Trophoblast cell (in vitro differentiated cells and primary cell): ENCODE measurements at regions not wholly inside any gene's neighbourhood (a gene's known extent, or its start where the extent isn't known, plus 50 kb on each side); places are given as distances from the start of the nearest gene placed in this dataset.

Source experiments
- DNase-seq, 2 donors: peaks; one replicate each; pipeline ENCODE4 v3.0.0-alpha.2; 2016
- H2AFZ ChIP-seq: 2 replicates; pipeline ENCODE4 v1.6.1; 2013; ENCODE audit warnings: low read length, moderate library complexity, mild to moderate bottlenecking; ENCODE audit not compliant: insufficient read depth, poor library complexity
- H2AK5ac ChIP-seq: 2 replicates; pipeline ENCODE4 v1.6.1; 2013; ENCODE audit warnings: mild to moderate bottlenecking, low read length
- H2BK120ac ChIP-seq: 2 replicates; pipeline ENCODE4 v1.6.1; 2013; ENCODE audit warnings: low read length, mild to moderate bottlenecking, moderate library complexity; ENCODE audit not compliant: insufficient read depth, poor library complexity
- H2BK12ac ChIP-seq: 2 replicates; pipeline ENCODE4 v1.6.1; 2013; ENCODE audit warnings: mild to moderate bottlenecking, low read length, moderate library complexity
- H2BK5ac ChIP-seq: 2 replicates; pipeline ENCODE4 v1.6.1; 2013; ENCODE audit warnings: low read length, low read depth, moderate library complexity, mild to moderate bottlenecking; ENCODE audit not compliant: poor library complexity
- H3K14ac ChIP-seq: 2 replicates; pipeline ENCODE4 v1.6.1; 2013; ENCODE audit warnings: mild to moderate bottlenecking, low read length
- H3K18ac ChIP-seq: 2 replicates; pipeline ENCODE4 v1.6.1; 2013; ENCODE audit warnings: mild to moderate bottlenecking, low read length
- H3K23ac ChIP-seq: 2 replicates; pipeline ENCODE4 v1.6.1; 2013; ENCODE audit warnings: low read length
- H3K27ac ChIP-seq: 2 replicates; pipeline ENCODE4 v1.5.1; 2013; ENCODE audit warnings: low read depth, mild to moderate bottlenecking, inconsistent platforms, low read length, moderate library complexity
- H3K27me3 ChIP-seq: 2 replicates; pipeline ENCODE4 v1.6.1; 2013; ENCODE audit warnings: inconsistent platforms, mild to moderate bottlenecking, low read length, moderate library complexity; ENCODE audit not compliant: insufficient read depth
- H3K36me3 ChIP-seq, 2 experiments: 1 replicate in 1 of 2; 2 replicates in 1 of 2; pipeline ENCODE4 v1.6.1; 2013; ENCODE audit warnings: low read length in 2 of 2, mild to moderate bottlenecking in 2 of 2, moderate library complexity in 1 of 2; ENCODE audit not compliant: insufficient read depth in 2 of 2, control insufficient read depth in 1 of 2
- H3K4ac ChIP-seq: 2 replicates; pipeline ENCODE4 v1.6.1; 2013; ENCODE audit warnings: low read depth, mild to moderate bottlenecking, low read length, moderate library complexity
- H3K4me1 ChIP-seq, 2 experiments: 1 replicate in 1 of 2; 2 replicates in 1 of 2; pipeline ENCODE4 v1.6.1; 2013; ENCODE audit warnings: low read length in 2 of 2, mild to moderate bottlenecking in 2 of 2, moderate library complexity in 1 of 2; ENCODE audit not compliant: insufficient read depth in 2 of 2, control insufficient read depth in 1 of 2
- H3K4me2 ChIP-seq: 2 replicates; pipeline ENCODE4 v1.6.1; 2013; ENCODE audit warnings: inconsistent platforms, mild to moderate bottlenecking, low read length, moderate library complexity
- H3K4me3 ChIP-seq: 2 replicates; pipeline ENCODE4 v1.5.1; 2013; ENCODE audit warnings: mild to moderate bottlenecking, low read depth, low read length, inconsistent platforms
- H3K79me1 ChIP-seq: one replicate; pipeline ENCODE4 v1.6.1; 2013; ENCODE audit warnings: low read length
- H3K79me2 ChIP-seq: 2 replicates; pipeline ENCODE4 v1.6.1; 2013; ENCODE audit warnings: low read length, mild to moderate bottlenecking; ENCODE audit not compliant: control insufficient read depth, insufficient read depth, poor library complexity
- H3K9ac ChIP-seq: 2 replicates; pipeline ENCODE4 v1.6.1; 2013; ENCODE audit warnings: mild to moderate bottlenecking, low read length
- H3K9me3 ChIP-seq: 2 replicates; pipeline ENCODE4 v1.6.1; 2013; ENCODE audit warnings: low read depth, mild to moderate bottlenecking, control low read depth, inconsistent platforms, low read length; ENCODE audit not compliant: insufficient read depth
- H4K12ac ChIP-seq: 2 replicates; pipeline ENCODE4 v1.6.1; 2013; ENCODE audit warnings: low read depth, mild to moderate bottlenecking, low read length, moderate library complexity
- H4K8ac ChIP-seq: 2 replicates; pipeline ENCODE4 v1.6.1; 2013; ENCODE audit warnings: low read depth, mild to moderate bottlenecking, low read length, moderate library complexity
- H4K91ac ChIP-seq: one replicate; pipeline ENCODE4 v1.6.1; 2013; ENCODE audit warnings: low read depth, mild to moderate bottlenecking, low read length, moderate library complexity
- WGBS: extraction: QIAGEN DNeasy Blood & Tissue Kit; methylation state at CpG from one replicate; pipeline ENCODE4 v1.1.7; 2013; ENCODE audit warnings: missing lambda C conversion rate; ENCODE audit not compliant: insufficient read length, insufficient coverage; ENCODE audit errors: extremely low coverage; 5-methylcytosine and 5-hydroxymethylcytosine counted together

- Histone ChIP-seq H3K18ac (peak overlapping the region; percentile 65), H3K36me3 (no peaks in the 10 kb centered on the region), H3K14ac (peak overlapping the region; percentile 79), H3K4ac (peak overlapping the region; percentile 78), H2BK120ac (peak overlapping the region; percentile 92), H3K79me2 (no peaks in the 10 kb centered on the region), H2BK12ac (peak overlapping the region; percentile 99), H2AFZ (peak overlapping the region; percentile 87), H3K27me3 (no peaks in the 10 kb centered on the region), H3K4me3 (no peak overlapping the region), H2BK5ac (no peak overlapping the region), H3K9ac (no peak overlapping the region), H4K8ac (peak overlapping the region; percentile 88), H3K27ac (no peak overlapping the region), H3K79me1 (peaks cover 5% of the 10 kb centered on the region), H3K4me2 (no peak overlapping the region), H4K12ac (peak overlapping the region; percentile 17), H3K4me1 (peaks cover 0 to 2% of the 10 kb centered on the region in 2 experiments), H3K9me3 (no peaks in the 10 kb centered on the region), H3K23ac (no peak overlapping the region), H2AK5ac (peak overlapping the region; percentile 95), H4K91ac (peak overlapping the region; percentile 93)
- DNase-seq, result peak; percentile 58 to 83
- WGBS, result no CpG with 5 or more reads among the region's 3 CpGs
Measured at GRCh38 chr1:87953732-87954344, 625.2 kb downstream of the LMO4 start.

GRCh38 chr1:87955038-87955437 is 626.4 kb downstream of the LMO4 start:
- no CpG with 5 or more reads among the region's 5 CpGs for WGBS
- H3K36me3 ChIP-seq, result no peaks in the 10 kb centered on the region
- no peak overlapping the region for H3K23ac ChIP-seq
- peak overlapping the region; percentile 77 for H2BK120ac ChIP-seq
- H2AFZ ChIP-seq, result no peak overlapping the region
- H2AK5ac ChIP-seq, result no peak overlapping the region
- no peak overlapping the region for H3K4me3 ChIP-seq
- no peak overlapping the region for H3K4me2 ChIP-seq
- H4K12ac ChIP-seq, result no peak overlapping the region
- H3K14ac ChIP-seq, result no peak overlapping the region
- H3K18ac ChIP-seq, result no peak overlapping the region
- no peaks in the 10 kb centered on the region for H3K27me3 ChIP-seq
- H2BK5ac ChIP-seq, result no peak overlapping the region
- no peak overlapping the region for H3K4ac ChIP-seq
- peaks cover 5% of the 10 kb centered on the region for H3K79me1 ChIP-seq
- peak overlapping the region; percentile 98 for H2BK12ac ChIP-seq
- peaks cover 0 to 2% of the 10 kb centered on the region in 2 experiments for H3K4me1 ChIP-seq
- H3K9me3 ChIP-seq, result no peaks in the 10 kb centered on the region
- H3K79me2 ChIP-seq, result no peaks in the 10 kb centered on the region
- peak overlapping the region; percentile 59 for H4K91ac ChIP-seq
- no peak overlapping the region for H3K9ac ChIP-seq
- H3K27ac ChIP-seq, result no peak overlapping the region
- DNase-seq, result no peak
- H4K8ac ChIP-seq, result no peak overlapping the region

GRCh38 chr1:87956072-87956471 is 627.4 kb downstream of the LMO4 start:
- H3K23ac ChIP-seq, result no peak overlapping the region
- no peaks in the 10 kb centered on the region for H3K27me3 ChIP-seq

GRCh38 chr1:87956750-87957149 is 628.1 kb downstream of the LMO4 start:
- no peak overlapping the region for H4K91ac ChIP-seq
- H2AFZ ChIP-seq, result no peak overlapping the region
- peaks cover 5% of the 10 kb centered on the region for H3K79me1 ChIP-seq
- no peak overlapping the region for H2AK5ac ChIP-seq
- H2BK12ac ChIP-seq, result no peak overlapping the region
- no peak overlapping the region for H3K23ac ChIP-seq
- no peak overlapping the region for H3K18ac ChIP-seq
- no peaks in the 10 kb centered on the region for H3K27me3 ChIP-seq
- H3K9ac ChIP-seq, result no peak overlapping the region
- no peak overlapping the region for H2BK5ac ChIP-seq
- no peak overlapping the region for H3K4me3 ChIP-seq
- H3K9me3 ChIP-seq, result no peaks in the 10 kb centered on the region
- H3K36me3 ChIP-seq, result no peaks in the 10 kb centered on the region
- no peak overlapping the region for H3K27ac ChIP-seq
- H3K4me1 ChIP-seq, result peaks cover 0 to 2% of the 10 kb centered on the region in 2 experiments
- WGBS, result no CpG with 5 or more reads among the region's 1 CpG
- H4K12ac ChIP-seq, result no peak overlapping the region
- no peak overlapping the region for H4K8ac ChIP-seq
- DNase-seq, result no peak
- no peak overlapping the region for H2BK120ac ChIP-seq
- H3K14ac ChIP-seq, result no peak overlapping the region
- no peak overlapping the region for H3K4ac ChIP-seq
- H3K4me2 ChIP-seq, result no peak overlapping the region
- H3K79me2 ChIP-seq, result no peaks in the 10 kb centered on the region

More at GRCh38 chr1:87956072-87956471, 627.4 kb downstream of the LMO4 start:
- no peak overlapping the region for H2AFZ ChIP-seq
- WGBS, result no CpG with 5 or more reads among the region's 6 CpGs
- no peak overlapping the region for H2BK120ac ChIP-seq
- peaks cover 0 to 2% of the 10 kb centered on the region in 2 experiments for H3K4me1 ChIP-seq
- H2BK5ac ChIP-seq, result no peak overlapping the region
- H3K79me2 ChIP-seq, result no peaks in the 10 kb centered on the region
- no peak overlapping the region for H3K18ac ChIP-seq
- no peak overlapping the region for H3K27ac ChIP-seq
- no peak overlapping the region for H4K91ac ChIP-seq
- H4K12ac ChIP-seq, result no peak overlapping the region
- no peak overlapping the region for H2BK12ac ChIP-seq
- no peaks in the 10 kb centered on the region for H3K36me3 ChIP-seq
- H3K79me1 ChIP-seq, result peaks cover 5% of the 10 kb centered on the region
- H4K8ac ChIP-seq, result no peak overlapping the region
- no peak overlapping the region for H3K9ac ChIP-seq
- DNase-seq, result peak; percentile 88 to 96
- H3K4ac ChIP-seq, result no peak overlapping the region
- H2AK5ac ChIP-seq, result no peak overlapping the region
- no peak overlapping the region for H3K4me3 ChIP-seq
- H3K4me2 ChIP-seq, result no peak overlapping the region
- no peaks in the 10 kb centered on the region for H3K9me3 ChIP-seq
- no peak overlapping the region for H3K14ac ChIP-seq
